ENCODE measurements at regions not wholly inside any gene's neighbourhood (a gene's known extent, or its start where the extent isn't known, plus 50 kb on each side); places are given as distances from the start of the nearest gene placed in this dataset.
"Not testable (repeated sequence)": the region's sequence is repeated elsewhere in the genome, so short reads cannot be mapped to it uniquely, and the experiment has no call there.

GRCh38 chr3:117011687-117012250 is 302.2 kb downstream of the TUSC7 start:
- no peak for DNase-seq

GRCh38 chr3:117016378-117016777 is 306.8 kb downstream of the TUSC7 start:
- no peak for DNase-seq

GRCh38 chr3:117017135-117017894 is 307.7 kb downstream of the TUSC7 start:
- no peak for DNase-seq

- DNase-seq = no peak
Observed at GRCh38 chr3:117018655-117019054, 309.1 kb downstream of the TUSC7 start.

GRCh38 chr3:117019082-117019713 is 309.6 kb downstream of the TUSC7 start:
- peak; percentile 67 for DNase-seq

GRCh38 chr3:117026401-117026800 is 316.8 kb downstream of the TUSC7 start:
- no peak for DNase-seq

GRCh38 chr3:117035745-117036144 is 326.2 kb downstream of the TUSC7 start:
- DNase-seq = no peak

- peak; percentile 46 for DNase-seq
Observed at GRCh38 chr3:117036259-117036799, 326.8 kb downstream of the TUSC7 start.

GRCh38 chr3:117045143-117045542 is 335.6 kb downstream of the TUSC7 start:
- DNase-seq = no peak

- DNase-seq = no peak
Observed at GRCh38 chr3:117047951-117048705, 338.5 kb downstream of the TUSC7 start.

GRCh38 chr3:117052395-117052794 is 342.8 kb downstream of the TUSC7 start:
- DNase-seq = peak; percentile 48

GRCh38 chr3:117054556-117054955 is 345.0 kb downstream of the TUSC7 start:
- no peak for DNase-seq

- not testable (repeated sequence) for DNase-seq
Observed at GRCh38 chr3:117056946-117057345, 347.4 kb downstream of the TUSC7 start.

- peak; percentile 12 for DNase-seq
Observed at GRCh38 chr3:117059067-117059955, 349.7 kb downstream of the TUSC7 start.

- no peak for DNase-seq
Observed at GRCh38 chr3:117059956-117060270, 350.3 kb downstream of the TUSC7 start.

- no peak for DNase-seq
Observed at GRCh38 chr3:117063930-117064329, 354.4 kb downstream of the TUSC7 start.

- DNase-seq = no peak
Observed at GRCh38 chr3:117068301-117068700, 358.7 kb downstream of the TUSC7 start.

GRCh38 chr3:117074826-117075225 is 365.2 kb downstream of the TUSC7 start:
- no peak for DNase-seq

GRCh38 chr3:117079997-117080396 is 370.4 kb downstream of the TUSC7 start:
- no peak for DNase-seq

GRCh38 chr3:117080872-117081271 is 371.3 kb downstream of the TUSC7 start:
- DNase-seq = no peak

GRCh38 chr3:117084277-117084676 is 374.7 kb downstream of the TUSC7 start:
- DNase-seq = no peak

- DNase-seq = no peak
Observed at GRCh38 chr3:117084739-117085270, 375.2 kb downstream of the TUSC7 start.

Measured in amniotic stem cell (primary cell).